Liver (tissue), 3 donors: ENCODE measurements at regions not wholly inside any gene's neighbourhood (a gene's known extent, or its start where the extent isn't known, plus 50 kb on each side); places are given as distances from the start of the nearest gene placed in this dataset.

Experiments used
- SP1 ChIP-seq: IDR thresholded peaks from 2 replicates; pipeline ENCODE4 v1.6.1; 2018; ENCODE audit warnings: antibody characterized with exemption, mild to moderate bottlenecking
- TAF1 ChIP-seq: conservative IDR thresholded peaks from 2 replicates; pipeline ENCODE4 v1.6.1; 2016; ENCODE audit warnings: antibody characterized with exemption, mild to moderate bottlenecking
- TF ChIP-seq, protein P1 (sequence below): fragments of 150-350 bp; IDR thresholded peaks from 2 replicates; pipeline ENCODE4 v1.5.1; 2017; ENCODE audit warnings: improper control_type of control experiment, low read depth, low read length; ENCODE audit not compliant: missing input control
- TF ChIP-seq, protein P2 (sequence below): IDR thresholded peaks from 2 replicates; pipeline ENCODE4 v1.6.1; 2016; ENCODE audit warnings: antibody characterized with exemption
- donor health status: healthy.
- donor health status: healthy.

DNA sequence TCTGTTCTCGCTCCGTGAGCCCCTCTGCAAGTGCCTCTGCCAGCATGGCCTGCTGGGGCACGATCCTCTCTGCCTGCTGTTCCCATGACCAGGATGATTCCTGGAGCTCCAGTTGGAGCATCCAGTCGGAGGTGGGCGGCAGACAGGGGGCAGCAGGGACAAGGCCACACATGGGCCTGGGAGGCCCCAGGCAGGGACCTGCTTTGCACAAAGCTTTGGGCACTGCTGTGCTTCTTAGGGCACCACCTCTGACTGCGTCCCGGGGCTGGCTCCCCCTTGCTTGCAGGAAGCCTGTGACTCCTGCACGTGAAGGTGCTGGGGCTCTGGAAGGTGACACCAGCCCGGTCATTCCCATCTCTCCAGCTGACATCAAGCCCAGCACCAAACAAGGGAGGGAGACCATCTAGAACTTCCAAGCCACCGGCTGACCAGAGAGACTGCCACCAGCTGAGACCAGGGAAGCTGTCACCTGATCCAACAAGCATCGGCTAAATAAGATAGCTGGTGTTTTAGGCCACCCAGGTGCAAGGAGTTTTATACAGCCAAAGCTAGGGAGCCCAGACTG, 174.8 kb upstream of the FOXD4L5 start:
- TF ChIP-seq, protein P1, sequence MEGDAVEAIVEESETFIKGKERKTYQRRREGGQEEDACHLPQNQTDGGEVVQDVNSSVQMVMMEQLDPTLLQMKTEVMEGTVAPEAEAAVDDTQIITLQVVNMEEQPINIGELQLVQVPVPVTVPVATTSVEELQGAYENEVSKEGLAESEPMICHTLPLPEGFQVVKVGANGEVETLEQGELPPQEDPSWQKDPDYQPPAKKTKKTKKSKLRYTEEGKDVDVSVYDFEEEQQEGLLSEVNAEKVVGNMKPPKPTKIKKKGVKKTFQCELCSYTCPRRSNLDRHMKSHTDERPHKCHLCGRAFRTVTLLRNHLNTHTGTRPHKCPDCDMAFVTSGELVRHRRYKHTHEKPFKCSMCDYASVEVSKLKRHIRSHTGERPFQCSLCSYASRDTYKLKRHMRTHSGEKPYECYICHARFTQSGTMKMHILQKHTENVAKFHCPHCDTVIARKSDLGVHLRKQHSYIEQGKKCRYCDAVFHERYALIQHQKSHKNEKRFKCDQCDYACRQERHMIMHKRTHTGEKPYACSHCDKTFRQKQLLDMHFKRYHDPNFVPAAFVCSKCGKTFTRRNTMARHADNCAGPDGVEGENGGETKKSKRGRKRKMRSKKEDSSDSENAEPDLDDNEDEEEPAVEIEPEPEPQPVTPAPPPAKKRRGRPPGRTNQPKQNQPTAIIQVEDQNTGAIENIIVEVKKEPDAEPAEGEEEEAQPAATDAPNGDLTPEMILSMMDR = no peak
- no peak for TF ChIP-seq TAF1
- no peak for TF ChIP-seq SP1
- TF ChIP-seq, protein P2, sequence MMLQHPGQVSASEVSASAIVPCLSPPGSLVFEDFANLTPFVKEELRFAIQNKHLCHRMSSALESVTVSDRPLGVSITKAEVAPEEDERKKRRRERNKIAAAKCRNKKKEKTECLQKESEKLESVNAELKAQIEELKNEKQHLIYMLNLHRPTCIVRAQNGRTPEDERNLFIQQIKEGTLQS = no peak
